Activated naive CD4-positive, alpha-beta T cell (primary cell): ENCODE measurements at regions not wholly inside any gene's neighbourhood (a gene's known extent, or its start where the extent isn't known, plus 50 kb on each side); places are given as distances from the start of the nearest gene placed in this dataset.
"Not testable (repeated sequence)": the region's sequence is repeated elsewhere in the genome, so short reads cannot be mapped to it uniquely, and the experiment has no call there.

Experiments used
- DNase-seq, 4 experiments: peaks; one replicate each; lab custom pipeline; 2025; lab: John Stamatoyannopoulos, UW

GRCh38 chr18:60062831-60063230 is 163.0 kb downstream of the PMAIP1 start:
- not testable (repeated sequence) for DNase-seq

GRCh38 chr18:60062396-60062795 is 162.6 kb downstream of the PMAIP1 start:
- DNase-seq: no peak

- no peak for DNase-seq
Observed at GRCh38 chr18:60060578-60060977, 160.8 kb downstream of the PMAIP1 start.

GRCh38 chr18:60060026-60060425 is 160.2 kb downstream of the PMAIP1 start:
- DNase-seq: no peak

GRCh38 chr18:60059216-60059615 is 159.4 kb downstream of the PMAIP1 start:
- DNase-seq: no peak

GRCh38 chr18:60053747-60054304 is 154.0 kb downstream of the PMAIP1 start:
- no peak for DNase-seq

GRCh38 chr18:60050821-60051220 is 151.0 kb downstream of the PMAIP1 start:
- DNase-seq: no peak

GRCh38 chr18:60049172-60049571 is 149.4 kb downstream of the PMAIP1 start:
- no peak for DNase-seq

GRCh38 chr18:60047556-60047955 is 147.8 kb downstream of the PMAIP1 start:
- no peak for DNase-seq

GRCh38 chr18:60044290-60045006 is 144.7 kb downstream of the PMAIP1 start:
- DNase-seq: no peak

- DNase-seq: no peak
Observed at GRCh38 chr18:60040971-60041370, 141.2 kb downstream of the PMAIP1 start.

- DNase-seq: no peak
Observed at GRCh38 chr18:60038731-60039130, 138.9 kb downstream of the PMAIP1 start.

- DNase-seq: no peak
Observed at GRCh38 chr18:60027397-60027796, 127.6 kb downstream of the PMAIP1 start.

GRCh38 chr18:60024857-60025256 is 125.1 kb downstream of the PMAIP1 start:
- DNase-seq: no peak

- DNase-seq: no peak
Observed at GRCh38 chr18:60024345-60024744, 124.5 kb downstream of the PMAIP1 start.

- DNase-seq: no peak
Observed at GRCh38 chr18:60022671-60023276, 123.0 kb downstream of the PMAIP1 start.

GRCh38 chr18:60021556-60021955 is 121.8 kb downstream of the PMAIP1 start:
- no peak for DNase-seq

- DNase-seq: no peak
Observed at GRCh38 chr18:60020107-60020925, 120.5 kb downstream of the PMAIP1 start.

GRCh38 chr18:60019463-60019840 is 119.7 kb downstream of the PMAIP1 start:
- no peak for DNase-seq

- DNase-seq: no peak
Observed at GRCh38 chr18:60018618-60019462, 119.0 kb downstream of the PMAIP1 start.

- DNase-seq: not testable (repeated sequence)
Observed at GRCh38 chr18:60018134-60018533, 118.3 kb downstream of the PMAIP1 start.

- no peak for DNase-seq
Observed at GRCh38 chr18:60017371-60017770, 117.6 kb downstream of the PMAIP1 start.
